ENCODE measurements at regions not wholly inside any gene's neighbourhood (a gene's known extent, or its start where the extent isn't known, plus 50 kb on each side); places are given as distances from the start of the nearest gene placed in this dataset.

DNA sequence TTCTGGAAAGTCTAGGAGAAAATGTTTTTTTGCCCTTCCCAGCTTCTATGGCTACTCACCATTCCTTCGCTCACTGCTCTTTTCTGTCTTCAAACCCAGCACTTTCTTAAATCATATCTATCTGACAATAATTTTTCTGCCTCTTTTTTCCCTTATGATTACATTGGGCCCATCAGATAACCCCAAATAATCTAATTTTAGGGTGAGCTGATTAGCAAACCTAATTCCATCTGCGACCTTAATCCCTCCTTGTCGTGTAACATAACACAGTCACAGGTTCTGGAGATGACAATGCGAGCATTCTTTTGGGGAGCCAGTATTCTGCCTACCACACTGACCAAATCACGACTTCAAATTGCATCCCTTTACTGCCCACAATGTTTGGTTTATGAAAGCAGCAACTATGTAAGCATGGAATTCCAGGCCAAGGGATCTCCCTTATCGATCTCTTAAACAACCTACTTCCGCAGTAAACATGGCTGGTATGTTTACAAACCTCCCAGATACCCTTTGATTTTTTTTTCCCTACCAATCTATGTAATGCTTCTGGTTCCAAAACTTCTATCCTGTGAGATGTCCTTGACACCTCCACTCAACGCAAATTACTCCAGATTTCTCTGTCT lies 2122.2 kb downstream of the MAT2B start:
- Mint-ChIP-seq H3K36me3 (no peaks in the 10 kb centered on the region), H3K4me3 (no peak overlapping the region), H3K9me3 (peaks cover 3 to 16% (median 9%) of the 10 kb centered on the region in 7 donors), H3K27me3 (no peaks in the 10 kb centered on the region), H3K4me1 (no peaks in the 10 kb centered on the region), H3K27ac (no peak overlapping the region)
- Histone ChIP-seq H3K27me3 (ENCODE audit: control insufficient read depth, insufficient read depth, low read length) (no peaks in the 10 kb centered on the region), H3K9me3 (ENCODE audit: control insufficient read depth in 2 of 2, low read length in 2 of 2) (no peaks in the 10 kb centered on the region), H3K36me3 (ENCODE audit: control insufficient read depth, insufficient read depth, low read length) (no peaks in the 10 kb centered on the region), H3K4me1 (ENCODE audit: control insufficient read depth, insufficient read depth, low read length, poor library complexity, severe bottlenecking) (no peaks in the 10 kb centered on the region), H3K4me3 (ENCODE audit: low read depth, low read length) (no peak overlapping the region), H3K27ac (ENCODE audit: insufficient read depth, low read length, poor library complexity, severe bottlenecking) (no peak overlapping the region)
- DNase-seq (no peak), ATAC-seq (ENCODE audit: low read depth in 2 of 2) (no peak)

- Histone ChIP-seq H3K27me3 (ENCODE audit: control insufficient read depth, insufficient read depth, low read length) (no peaks in the 10 kb centered on the region), H3K4me1 (ENCODE audit: control insufficient read depth, insufficient read depth, low read length, poor library complexity, severe bottlenecking) (no peaks in the 10 kb centered on the region), H3K4me3 (ENCODE audit: low read depth, low read length) (no peak overlapping the region), H3K9me3 (ENCODE audit: control insufficient read depth in 2 of 2, low read length in 2 of 2) (peaks cover 0 to 3% of the 10 kb centered on the region in 2 experiments), H3K36me3 (ENCODE audit: control insufficient read depth, insufficient read depth, low read length) (no peaks in the 10 kb centered on the region), H3K27ac (ENCODE audit: insufficient read depth, low read length, poor library complexity, severe bottlenecking) (no peak overlapping the region)
- H3K36me3 Mint-ChIP-seq, result no peaks in the 10 kb centered on the region
- DNase-seq (peak in 1 of 3 donors; percentile 13), ATAC-seq (ENCODE audit: low read depth in 2 of 2) (no peak)
- no peak overlapping the region for H3K27ac Mint-ChIP-seq
- H3K9me3 Mint-ChIP-seq, result peaks cover 0 to 19% (median 6%) of the 10 kb centered on the region in 7 donors
- no peaks in the 10 kb centered on the region for H3K27me3 Mint-ChIP-seq
- no peaks in the 10 kb centered on the region for H3K4me1 Mint-ChIP-seq
- no peak overlapping the region for H3K4me3 Mint-ChIP-seq
Observed at GRCh38 chr5:165630261-165630778, 2124.9 kb downstream of the MAT2B start.

GRCh38 chr5:165631235-165631634 lies 2125.8 kb downstream of the MAT2B start:
- H3K4me3 ChIP-seq (ENCODE audit: low read depth, low read length), result no peak overlapping the region
- no peak overlapping the region for H3K4me3 Mint-ChIP-seq
- H3K9me3 ChIP-seq (ENCODE audit: control insufficient read depth in 2 of 2, low read length in 2 of 2), result peaks cover 0 to 3% of the 10 kb centered on the region in 2 experiments
- no peaks in the 10 kb centered on the region for H3K27me3 Mint-ChIP-seq
- no peaks in the 10 kb centered on the region for H3K4me1 Mint-ChIP-seq
- no peak overlapping the region for H3K27ac ChIP-seq (ENCODE audit: insufficient read depth, low read length, poor library complexity, severe bottlenecking)
- ATAC-seq (ENCODE audit: low read depth in 2 of 2) (no peak), DNase-seq (no peak)
- peaks cover 0 to 19% (median 6%) of the 10 kb centered on the region in 7 donors for H3K9me3 Mint-ChIP-seq
- no peaks in the 10 kb centered on the region for H3K4me1 ChIP-seq (ENCODE audit: control insufficient read depth, insufficient read depth, low read length, poor library complexity, severe bottlenecking)
- no peak overlapping the region for H3K27ac Mint-ChIP-seq
- H3K27me3 ChIP-seq (ENCODE audit: control insufficient read depth, insufficient read depth, low read length), result no peaks in the 10 kb centered on the region
- no peaks in the 10 kb centered on the region for H3K36me3 Mint-ChIP-seq
- no peaks in the 10 kb centered on the region for H3K36me3 ChIP-seq (ENCODE audit: control insufficient read depth, insufficient read depth, low read length)

DNA sequence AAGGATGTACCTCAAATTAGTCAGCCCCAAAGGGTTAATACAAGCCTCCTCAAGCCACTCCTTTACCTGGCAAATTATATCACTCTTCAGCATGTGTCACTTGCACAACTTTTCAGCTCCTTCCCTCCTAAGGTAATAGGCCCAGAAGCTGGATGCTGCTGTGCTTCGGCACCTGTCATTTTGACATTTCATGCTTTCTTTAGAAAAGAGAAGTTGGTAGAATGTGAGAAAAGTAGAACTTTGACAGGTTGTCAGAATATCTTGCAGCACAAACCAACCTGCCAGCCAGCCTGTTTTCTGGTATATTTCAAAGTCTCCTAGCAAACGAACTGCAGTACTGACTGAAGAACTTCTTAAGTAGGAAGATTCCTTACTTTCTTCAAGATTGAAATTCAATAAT lies 2136.9 kb downstream of the MAT2B start:
- H3K4me1 ChIP-seq (ENCODE audit: control insufficient read depth, insufficient read depth, low read length, poor library complexity, severe bottlenecking), result no peaks in the 10 kb centered on the region
- H3K27ac ChIP-seq (ENCODE audit: insufficient read depth, low read length, poor library complexity, severe bottlenecking), result no peak overlapping the region
- Mint-ChIP-seq H3K27ac (no peak overlapping the region), H3K4me1 (no peaks in the 10 kb centered on the region), H3K36me3 (no peaks in the 10 kb centered on the region), H3K4me3 (no peak overlapping the region), H3K27me3 (no peaks in the 10 kb centered on the region), H3K9me3 (peaks cover 3 to 28% (median 12%) of the 10 kb centered on the region in 7 donors)
- no peaks in the 10 kb centered on the region for H3K36me3 ChIP-seq (ENCODE audit: control insufficient read depth, insufficient read depth, low read length)
- no peak for DNase-seq
- no peaks in the 10 kb centered on the region for H3K9me3 ChIP-seq (ENCODE audit: control insufficient read depth in 2 of 2, low read length in 2 of 2)
- H3K4me3 ChIP-seq (ENCODE audit: low read depth, low read length), result no peak overlapping the region
- ATAC-seq (ENCODE audit: low read depth in 2 of 2), result no peak
- H3K27me3 ChIP-seq (ENCODE audit: control insufficient read depth, insufficient read depth, low read length), result no peaks in the 10 kb centered on the region

GRCh38 chr5:165665735-165666400 lies 2160.4 kb downstream of the MAT2B start:
- ATAC-seq (ENCODE audit: low read depth in 2 of 2) (no peak), DNase-seq (no peak)
- H3K9me3 Mint-ChIP-seq, result peaks cover 0 to 22% (median 4%) of the 10 kb centered on the region in 7 donors
- H3K27me3 Mint-ChIP-seq, result no peaks in the 10 kb centered on the region
- no peaks in the 10 kb centered on the region for H3K4me1 ChIP-seq (ENCODE audit: control insufficient read depth, insufficient read depth, low read length, poor library complexity, severe bottlenecking)
- H3K4me3 ChIP-seq (ENCODE audit: low read depth, low read length), result no peak overlapping the region
- H3K27ac Mint-ChIP-seq, result no peak overlapping the region
- H3K9me3 ChIP-seq (ENCODE audit: control insufficient read depth in 2 of 2, low read length in 2 of 2), result peaks cover 0 to 3% of the 10 kb centered on the region in 2 experiments
- H3K36me3 Mint-ChIP-seq, result no peaks in the 10 kb centered on the region
- no peak overlapping the region for H3K4me3 Mint-ChIP-seq
- H3K27me3 ChIP-seq (ENCODE audit: control insufficient read depth, insufficient read depth, low read length), result no peaks in the 10 kb centered on the region
- H3K4me1 Mint-ChIP-seq, result no peaks in the 10 kb centered on the region
- H3K36me3 ChIP-seq (ENCODE audit: control insufficient read depth, insufficient read depth, low read length), result no peaks in the 10 kb centered on the region
- H3K27ac ChIP-seq (ENCODE audit: insufficient read depth, low read length, poor library complexity, severe bottlenecking), result no peak overlapping the region

DNA sequence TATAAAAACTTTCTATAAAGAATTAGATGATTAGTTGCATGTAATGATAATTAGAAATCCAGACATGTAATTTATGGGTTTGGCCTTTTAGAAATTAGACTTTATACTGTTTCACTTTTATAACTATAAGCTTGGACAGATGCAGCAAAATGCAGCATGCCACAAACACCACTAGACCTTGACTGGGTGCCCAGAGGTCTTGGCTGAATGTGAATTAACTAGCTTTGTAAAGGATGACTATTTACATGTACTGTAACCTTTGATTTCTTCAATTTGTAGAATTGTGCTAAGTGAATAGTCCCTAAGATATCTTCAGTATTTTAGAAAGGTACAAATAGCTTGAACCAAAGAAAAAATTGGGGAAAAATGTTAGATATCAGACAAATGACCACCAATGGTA lies 2168.1 kb downstream of the MAT2B start:
- Histone ChIP-seq H3K27me3 (ENCODE audit: control insufficient read depth, insufficient read depth, low read length) (no peaks in the 10 kb centered on the region), H3K4me1 (ENCODE audit: control insufficient read depth, insufficient read depth, low read length, poor library complexity, severe bottlenecking) (no peaks in the 10 kb centered on the region), H3K9me3 (ENCODE audit: control insufficient read depth in 2 of 2, low read length in 2 of 2) (peaks cover 0 to 8% of the 10 kb centered on the region in 2 experiments), H3K4me3 (ENCODE audit: low read depth, low read length) (no peak overlapping the region), H3K36me3 (ENCODE audit: control insufficient read depth, insufficient read depth, low read length) (no peaks in the 10 kb centered on the region), H3K27ac (ENCODE audit: insufficient read depth, low read length, poor library complexity, severe bottlenecking) (no peak overlapping the region)
- no peak for ATAC-seq (ENCODE audit: low read depth in 2 of 2)
- no peak overlapping the region for H3K4me3 Mint-ChIP-seq
- peaks cover under 1 to 27% (median 9%) of the 10 kb centered on the region in 7 donors for H3K9me3 Mint-ChIP-seq
- DNase-seq, result no peak
- no peaks in the 10 kb centered on the region for H3K36me3 Mint-ChIP-seq
- no peaks in the 10 kb centered on the region for H3K4me1 Mint-ChIP-seq
- no peaks in the 10 kb centered on the region for H3K27me3 Mint-ChIP-seq
- no peak overlapping the region for H3K27ac Mint-ChIP-seq

GRCh38 chr5:165695796-165696195 lies 2190.4 kb downstream of the MAT2B start:
- H3K4me3 ChIP-seq (ENCODE audit: low read depth, low read length), result no peak overlapping the region
- H3K4me1 Mint-ChIP-seq, result no peaks in the 10 kb centered on the region
- no peak for DNase-seq
- no peaks in the 10 kb centered on the region for H3K27me3 ChIP-seq (ENCODE audit: control insufficient read depth, insufficient read depth, low read length)
- H3K4me1 ChIP-seq (ENCODE audit: control insufficient read depth, insufficient read depth, low read length, poor library complexity, severe bottlenecking), result no peaks in the 10 kb centered on the region
- no peak overlapping the region for H3K27ac ChIP-seq (ENCODE audit: insufficient read depth, low read length, poor library complexity, severe bottlenecking)
- H3K27ac Mint-ChIP-seq, result no peak overlapping the region
- no peaks in the 10 kb centered on the region for H3K36me3 ChIP-seq (ENCODE audit: control insufficient read depth, insufficient read depth, low read length)
- H3K9me3 ChIP-seq (ENCODE audit: control insufficient read depth in 2 of 2, low read length in 2 of 2), result no peaks in the 10 kb centered on the region
- no peaks in the 10 kb centered on the region for H3K27me3 Mint-ChIP-seq
- no peaks in the 10 kb centered on the region for H3K36me3 Mint-ChIP-seq
- no peak for ATAC-seq (ENCODE audit: low read depth in 2 of 2)
- peaks cover 2 to 25% (median 10%) of the 10 kb centered on the region in 7 donors for H3K9me3 Mint-ChIP-seq
- no peak overlapping the region for H3K4me3 Mint-ChIP-seq

DNA sequence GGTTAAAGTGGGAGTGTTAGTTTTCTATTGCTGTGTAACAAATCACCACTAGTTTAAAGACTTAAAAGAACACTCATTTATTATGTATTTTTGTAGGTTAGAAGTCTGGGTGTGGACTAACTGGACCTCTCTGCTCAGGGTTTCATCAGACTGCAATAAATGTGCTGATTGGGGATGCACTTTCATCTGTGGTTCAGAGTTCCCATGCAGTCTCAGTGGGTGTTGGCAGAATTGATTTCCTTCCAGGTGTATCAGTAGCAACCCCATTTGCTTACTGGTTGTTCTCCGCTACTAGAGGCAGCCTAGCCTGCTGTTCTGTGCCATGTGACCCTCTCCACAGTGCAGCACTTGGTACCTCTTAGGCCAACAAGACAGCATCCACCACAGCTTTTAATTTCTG lies 2200.5 kb downstream of the MAT2B start:
- Histone ChIP-seq H3K4me1 (ENCODE audit: control insufficient read depth, insufficient read depth, low read length, poor library complexity, severe bottlenecking) (no peaks in the 10 kb centered on the region), H3K27ac (ENCODE audit: insufficient read depth, low read length, poor library complexity, severe bottlenecking) (no peak overlapping the region), H3K27me3 (ENCODE audit: control insufficient read depth, insufficient read depth, low read length) (no peaks in the 10 kb centered on the region), H3K9me3 (ENCODE audit: control insufficient read depth in 2 of 2, low read length in 2 of 2) (peaks cover 0 to 2% of the 10 kb centered on the region in 2 experiments), H3K36me3 (ENCODE audit: control insufficient read depth, insufficient read depth, low read length) (no peaks in the 10 kb centered on the region), H3K4me3 (ENCODE audit: low read depth, low read length) (no peak overlapping the region)
- Mint-ChIP-seq H3K27ac (no peak overlapping the region), H3K9me3 (peaks cover 0 to 18% (median 2%) of the 10 kb centered on the region in 7 donors), H3K27me3 (no peaks in the 10 kb centered on the region), H3K4me1 (no peaks in the 10 kb centered on the region), H3K36me3 (no peaks in the 10 kb centered on the region), H3K4me3 (no peak overlapping the region)
- ATAC-seq (ENCODE audit: low read depth in 2 of 2) (no peak), DNase-seq (no peak)
